ENCODE measurements at regions not wholly inside any gene's neighbourhood (a gene's known extent, or its start where the extent isn't known, plus 50 kb on each side); places are given as distances from the start of the nearest gene placed in this dataset.

DNA sequence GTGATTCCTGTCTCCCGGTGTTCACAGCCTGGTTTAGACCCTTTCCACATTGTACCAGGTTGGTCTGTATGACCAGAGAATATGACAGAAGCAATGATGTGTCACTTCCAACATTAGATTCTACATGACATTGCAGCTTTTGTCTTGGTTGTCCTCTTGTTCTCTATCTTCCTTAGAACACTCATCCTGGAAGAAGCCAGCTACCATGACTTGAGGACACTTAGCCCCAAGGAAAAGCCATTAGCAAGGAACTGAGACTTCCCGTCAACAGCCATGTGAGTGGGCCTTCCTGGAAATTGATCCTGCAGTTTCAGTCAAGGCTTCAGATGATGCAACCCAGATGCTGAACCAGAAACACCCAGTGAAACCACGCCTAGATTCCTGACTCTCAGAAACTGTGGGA lies 143.3 kb downstream of the MREG start:
- TF ChIP-seq CTCF (IDR thresholded peaks at IDR 0.05; ENCODE audit: low read length) (no peak), EZH2 (IDR thresholded peaks at IDR 0.05; ENCODE audit: borderline replicate concordance, low read length) (no peak)
